ENCODE measurements at regions not wholly inside any gene's neighbourhood (a gene's known extent, or its start where the extent isn't known, plus 50 kb on each side); places are given as distances from the start of the nearest gene placed in this dataset.
"Not testable (repeated sequence)": the region's sequence is repeated elsewhere in the genome, so short reads cannot be mapped to it uniquely, and the experiment has no call there.

- intact Hi-C loops (cut with micrococcal nuclease; ENCODE audit: unreplicated experiment), result no loop called here
- TF ChIP-seq CTCF (IDR thresholded peaks at IDR 0.05; ENCODE audit: unreplicated experiment), result no peak
- peaks cover 11% of the 10 kb centered on the region for H3K27me3 Mint-ChIP-seq (ENCODE audit: unreplicated experiment)
- H3K4me1 Mint-ChIP-seq (ENCODE audit: low read depth, unreplicated experiment), result no peaks in the 10 kb centered on the region
- no TSS peak for BruUV-seq (replicated peaks)
- DNase-seq, result no peak
- no peak overlapping the region for H3K4me3 Mint-ChIP-seq (ENCODE audit: low read depth, unreplicated experiment)
- no peak overlapping the region for H3K27ac Mint-ChIP-seq (ENCODE audit: unreplicated experiment)
- CTCF ChIA-PET, result no interaction called here
- H3K36me3 Mint-ChIP-seq (ENCODE audit: insufficient read depth, unreplicated experiment), result no peaks in the 10 kb centered on the region
- H3K9me3 Mint-ChIP-seq (ENCODE audit: low read depth, unreplicated experiment), result no peaks in the 10 kb centered on the region
These were observed 144.8 kb upstream of the FERD3L start for GRCh38 chr7:19290066-19290465.

GRCh38 chr7:19284596-19285300 is 139.5 kb upstream of the FERD3L start:
- TF ChIP-seq CTCF (IDR thresholded peaks at IDR 0.05; ENCODE audit: unreplicated experiment), result no peak
- intact Hi-C loops (cut with micrococcal nuclease; ENCODE audit: unreplicated experiment), result no loop called here
- Mint-ChIP-seq H3K36me3 (ENCODE audit: insufficient read depth, unreplicated experiment) (no peaks in the 10 kb centered on the region), H3K4me3 (ENCODE audit: low read depth, unreplicated experiment) (no peak overlapping the region), H3K9me3 (ENCODE audit: low read depth, unreplicated experiment) (no peaks in the 10 kb centered on the region), H3K27me3 (ENCODE audit: unreplicated experiment) (no peaks in the 10 kb centered on the region), H3K27ac (ENCODE audit: unreplicated experiment) (no peak overlapping the region), H3K4me1 (ENCODE audit: low read depth, unreplicated experiment) (no peaks in the 10 kb centered on the region)
- CTCF ChIA-PET, result no interaction called here
- no TSS peak for BruUV-seq (replicated peaks)
- DNase-seq, result no peak

DNA sequence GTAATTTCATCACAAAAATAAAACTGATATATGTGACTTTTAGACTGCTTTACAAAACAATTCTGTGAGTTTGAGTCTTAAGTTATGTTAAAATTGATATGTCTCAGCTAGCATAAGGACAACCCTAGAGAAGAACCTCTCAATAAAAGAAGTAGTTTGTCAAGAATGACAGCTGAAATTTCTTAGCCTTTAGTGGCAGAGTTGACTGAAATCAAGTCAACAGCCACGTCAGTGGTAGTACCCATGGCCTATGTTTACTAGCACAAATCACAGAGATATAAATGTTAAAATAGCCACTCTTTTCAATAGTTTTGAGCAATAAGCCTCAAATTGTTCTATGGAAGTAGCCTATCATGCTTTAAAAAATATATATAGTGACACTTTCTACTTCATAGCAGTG is 138.9 kb upstream of the FERD3L start:
- no TSS peak for BruUV-seq (replicated peaks)
- no peak for DNase-seq
- H3K27me3 Mint-ChIP-seq (ENCODE audit: unreplicated experiment), result no peaks in the 10 kb centered on the region

GRCh38 chr7:19275000-19275399 is 129.8 kb upstream of the FERD3L start:
- H3K36me3 Mint-ChIP-seq (ENCODE audit: insufficient read depth, unreplicated experiment), result no peaks in the 10 kb centered on the region
- no TSS peak for BruUV-seq (replicated peaks)

More for the DNA sequence above, 138.9 kb upstream of the FERD3L start:
- intact Hi-C loops (cut with micrococcal nuclease; ENCODE audit: unreplicated experiment), result no loop called here
- no peak overlapping the region for H3K27ac Mint-ChIP-seq (ENCODE audit: unreplicated experiment)
- TF ChIP-seq CTCF (IDR thresholded peaks at IDR 0.05; ENCODE audit: unreplicated experiment), result no peak
- CTCF ChIA-PET, result no interaction called here
- no peaks in the 10 kb centered on the region for H3K36me3 Mint-ChIP-seq (ENCODE audit: insufficient read depth, unreplicated experiment)
- no peak overlapping the region for H3K4me3 Mint-ChIP-seq (ENCODE audit: low read depth, unreplicated experiment)
- H3K4me1 Mint-ChIP-seq (ENCODE audit: low read depth, unreplicated experiment), result no peaks in the 10 kb centered on the region
- no peaks in the 10 kb centered on the region for H3K9me3 Mint-ChIP-seq (ENCODE audit: low read depth, unreplicated experiment)

GRCh38 chr7:19272329-19272728 is 127.1 kb upstream of the FERD3L start:
- DNase-seq; H3K27ac Mint-ChIP-seq (ENCODE audit: unreplicated experiment); BruUV-seq (replicated peaks); intact Hi-C loops (cut with micrococcal nuclease; ENCODE audit: unreplicated experiment); H3K36me3 Mint-ChIP-seq (ENCODE audit: insufficient read depth, unreplicated experiment); H3K4me1 Mint-ChIP-seq (ENCODE audit: low read depth, unreplicated experiment); H3K27me3 Mint-ChIP-seq (ENCODE audit: unreplicated experiment); CTCF ChIA-PET; H3K9me3 Mint-ChIP-seq (ENCODE audit: low read depth, unreplicated experiment); H3K4me3 Mint-ChIP-seq (ENCODE audit: low read depth, unreplicated experiment): not testable (repeated sequence)

More at GRCh38 chr7:19275000-19275399, 129.8 kb upstream of the FERD3L start:
- Mint-ChIP-seq H3K9me3 (ENCODE audit: low read depth, unreplicated experiment) (peaks cover 2% of the 10 kb centered on the region), H3K27ac (ENCODE audit: unreplicated experiment) (no peak overlapping the region), H3K4me3 (ENCODE audit: low read depth, unreplicated experiment) (no peak overlapping the region), H3K27me3 (ENCODE audit: unreplicated experiment) (no peaks in the 10 kb centered on the region), H3K4me1 (ENCODE audit: low read depth, unreplicated experiment) (no peaks in the 10 kb centered on the region)
- CTCF ChIA-PET, result no interaction called here
- intact Hi-C loops (cut with micrococcal nuclease; ENCODE audit: unreplicated experiment), result no loop called here
- DNase-seq, result no peak
- no peak for TF ChIP-seq CTCF (IDR thresholded peaks at IDR 0.05; ENCODE audit: unreplicated experiment)
